ENCODE measurements at regions not wholly inside any gene's neighbourhood (a gene's known extent, or its start where the extent isn't known, plus 50 kb on each side); places are given as distances from the start of the nearest gene placed in this dataset.

DNA sequence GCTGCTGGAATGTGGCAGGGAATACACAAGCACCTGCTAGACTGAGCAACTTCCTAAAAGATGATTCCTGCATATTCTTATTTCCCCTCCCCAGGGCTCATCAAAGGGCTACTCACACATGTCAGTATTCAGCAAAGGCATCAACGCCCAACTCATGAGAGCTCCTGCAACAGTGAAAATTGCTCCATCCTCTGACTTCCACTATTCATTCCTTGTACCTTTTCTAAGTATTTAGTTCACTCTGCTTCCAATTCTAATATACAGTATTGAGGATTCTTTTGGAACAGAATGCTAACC is 84.1 kb downstream of the SCN11A start:
- Histone ChIP-seq H3K36me3 (ENCODE audit: control insufficient read depth in 4 of 4, insufficient read depth in 3 of 4, low read depth in 1 of 4, low read length in 3 of 4) (no peaks in the 10 kb centered on the region), H3K27ac (ENCODE audit: low read depth in 1 of 2, low read length in 2 of 2) (no peak overlapping the region), H3K9ac (ENCODE audit: low read depth in 1 of 2, low read length in 2 of 2) (no peak overlapping the region), H3K4me3 (ENCODE audit: low read depth in 1 of 3, low read length in 3 of 3) (no peak overlapping the region), H3K9me3 (ENCODE audit: control insufficient read depth in 4 of 4, low read length in 3 of 4) (no peaks in the 10 kb centered on the region), H3K4me1 (ENCODE audit: control insufficient read depth in 4 of 4, insufficient read depth in 4 of 4, low read length in 3 of 4) (no peaks in the 10 kb centered on the region), H3K27me3 (ENCODE audit: control insufficient read depth in 4 of 4, insufficient read depth in 4 of 4, low read length in 3 of 4) (no peaks in the 10 kb centered on the region)
- no peak for DNase-seq (ENCODE audit: low spot score)
- TF ChIP-seq YY1 (IDR thresholded peaks at IDR 0.05) (no peak), NR2F2 (IDR thresholded peaks at IDR 0.05) (no peak), RXRA (IDR thresholded peaks at IDR 0.05) (no peak), FOXA2 (IDR thresholded peaks at IDR 0.05) (no peak), EGR1 (IDR thresholded peaks at IDR 0.05; ENCODE audit: low read depth in 2 of 2) (no peak), HNF4A (conservative IDR thresholded peaks at IDR 0.05) (no peak), SP1 (IDR thresholded peaks at IDR 0.05) (no peak), JUND (IDR thresholded peaks at IDR 0.05) (no peak), TAF1 (conservative IDR thresholded peaks at IDR 0.05) (no peak), RAD21 (IDR thresholded peaks at IDR 0.05) (no peak), HNF4G (IDR thresholded peaks at IDR 0.05) (no peak), FOXA1 (IDR thresholded peaks at IDR 0.05) (no peak), GABPA (IDR thresholded peaks at IDR 0.05 in 1 of 2, conservative IDR thresholded peaks at IDR 0.05 in 1 of 2) (no peak)
- TF ChIP-seq, protein P1, sequence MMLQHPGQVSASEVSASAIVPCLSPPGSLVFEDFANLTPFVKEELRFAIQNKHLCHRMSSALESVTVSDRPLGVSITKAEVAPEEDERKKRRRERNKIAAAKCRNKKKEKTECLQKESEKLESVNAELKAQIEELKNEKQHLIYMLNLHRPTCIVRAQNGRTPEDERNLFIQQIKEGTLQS (IDR thresholded peaks at IDR 0.05): no peak
- TF ChIP-seq, protein P2, sequence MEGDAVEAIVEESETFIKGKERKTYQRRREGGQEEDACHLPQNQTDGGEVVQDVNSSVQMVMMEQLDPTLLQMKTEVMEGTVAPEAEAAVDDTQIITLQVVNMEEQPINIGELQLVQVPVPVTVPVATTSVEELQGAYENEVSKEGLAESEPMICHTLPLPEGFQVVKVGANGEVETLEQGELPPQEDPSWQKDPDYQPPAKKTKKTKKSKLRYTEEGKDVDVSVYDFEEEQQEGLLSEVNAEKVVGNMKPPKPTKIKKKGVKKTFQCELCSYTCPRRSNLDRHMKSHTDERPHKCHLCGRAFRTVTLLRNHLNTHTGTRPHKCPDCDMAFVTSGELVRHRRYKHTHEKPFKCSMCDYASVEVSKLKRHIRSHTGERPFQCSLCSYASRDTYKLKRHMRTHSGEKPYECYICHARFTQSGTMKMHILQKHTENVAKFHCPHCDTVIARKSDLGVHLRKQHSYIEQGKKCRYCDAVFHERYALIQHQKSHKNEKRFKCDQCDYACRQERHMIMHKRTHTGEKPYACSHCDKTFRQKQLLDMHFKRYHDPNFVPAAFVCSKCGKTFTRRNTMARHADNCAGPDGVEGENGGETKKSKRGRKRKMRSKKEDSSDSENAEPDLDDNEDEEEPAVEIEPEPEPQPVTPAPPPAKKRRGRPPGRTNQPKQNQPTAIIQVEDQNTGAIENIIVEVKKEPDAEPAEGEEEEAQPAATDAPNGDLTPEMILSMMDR (IDR thresholded peaks at IDR 0.05; ENCODE audit: low read depth, low read length, missing input control): no peak
- TF ChIP-seq, protein P3, sequence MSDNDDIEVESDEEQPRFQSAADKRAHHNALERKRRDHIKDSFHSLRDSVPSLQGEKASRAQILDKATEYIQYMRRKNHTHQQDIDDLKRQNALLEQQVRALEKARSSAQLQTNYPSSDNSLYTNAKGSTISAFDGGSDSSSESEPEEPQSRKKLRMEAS (IDR thresholded peaks at IDR 0.05): no peak
- TF ChIP-seq, protein P4, sequence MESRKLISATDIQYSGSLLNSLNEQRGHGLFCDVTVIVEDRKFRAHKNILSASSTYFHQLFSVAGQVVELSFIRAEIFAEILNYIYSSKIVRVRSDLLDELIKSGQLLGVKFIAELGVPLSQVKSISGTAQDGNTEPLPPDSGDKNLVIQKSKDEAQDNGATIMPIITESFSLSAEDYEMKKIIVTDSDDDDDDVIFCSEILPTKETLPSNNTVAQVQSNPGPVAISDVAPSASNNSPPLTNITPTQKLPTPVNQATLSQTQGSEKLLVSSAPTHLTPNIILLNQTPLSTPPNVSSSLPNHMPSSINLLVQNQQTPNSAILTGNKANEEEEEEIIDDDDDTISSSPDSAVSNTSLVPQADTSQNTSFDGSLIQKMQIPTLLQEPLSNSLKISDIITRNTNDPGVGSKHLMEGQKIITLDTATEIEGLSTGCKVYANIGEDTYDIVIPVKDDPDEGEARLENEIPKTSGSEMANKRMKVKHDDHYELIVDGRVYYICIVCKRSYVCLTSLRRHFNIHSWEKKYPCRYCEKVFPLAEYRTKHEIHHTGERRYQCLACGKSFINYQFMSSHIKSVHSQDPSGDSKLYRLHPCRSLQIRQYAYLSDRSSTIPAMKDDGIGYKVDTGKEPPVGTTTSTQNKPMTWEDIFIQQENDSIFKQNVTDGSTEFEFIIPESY (IDR thresholded peaks at IDR 0.05): no peak
- TF ChIP-seq, protein P5, sequence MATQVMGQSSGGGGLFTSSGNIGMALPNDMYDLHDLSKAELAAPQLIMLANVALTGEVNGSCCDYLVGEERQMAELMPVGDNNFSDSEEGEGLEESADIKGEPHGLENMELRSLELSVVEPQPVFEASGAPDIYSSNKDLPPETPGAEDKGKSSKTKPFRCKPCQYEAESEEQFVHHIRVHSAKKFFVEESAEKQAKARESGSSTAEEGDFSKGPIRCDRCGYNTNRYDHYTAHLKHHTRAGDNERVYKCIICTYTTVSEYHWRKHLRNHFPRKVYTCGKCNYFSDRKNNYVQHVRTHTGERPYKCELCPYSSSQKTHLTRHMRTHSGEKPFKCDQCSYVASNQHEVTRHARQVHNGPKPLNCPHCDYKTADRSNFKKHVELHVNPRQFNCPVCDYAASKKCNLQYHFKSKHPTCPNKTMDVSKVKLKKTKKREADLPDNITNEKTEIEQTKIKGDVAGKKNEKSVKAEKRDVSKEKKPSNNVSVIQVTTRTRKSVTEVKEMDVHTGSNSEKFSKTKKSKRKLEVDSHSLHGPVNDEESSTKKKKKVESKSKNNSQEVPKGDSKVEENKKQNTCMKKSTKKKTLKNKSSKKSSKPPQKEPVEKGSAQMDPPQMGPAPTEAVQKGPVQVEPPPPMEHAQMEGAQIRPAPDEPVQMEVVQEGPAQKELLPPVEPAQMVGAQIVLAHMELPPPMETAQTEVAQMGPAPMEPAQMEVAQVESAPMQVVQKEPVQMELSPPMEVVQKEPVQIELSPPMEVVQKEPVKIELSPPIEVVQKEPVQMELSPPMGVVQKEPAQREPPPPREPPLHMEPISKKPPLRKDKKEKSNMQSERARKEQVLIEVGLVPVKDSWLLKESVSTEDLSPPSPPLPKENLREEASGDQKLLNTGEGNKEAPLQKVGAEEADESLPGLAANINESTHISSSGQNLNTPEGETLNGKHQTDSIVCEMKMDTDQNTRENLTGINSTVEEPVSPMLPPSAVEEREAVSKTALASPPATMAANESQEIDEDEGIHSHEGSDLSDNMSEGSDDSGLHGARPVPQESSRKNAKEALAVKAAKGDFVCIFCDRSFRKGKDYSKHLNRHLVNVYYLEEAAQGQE (IDR thresholded peaks at IDR 0.05): no peak
- 75% methylated on average over 1 of the region's 1 CpG for WGBS
